GM18861 (cell line): ENCODE measurements at regions not wholly inside any gene's neighbourhood (a gene's known extent, or its start where the extent isn't known, plus 50 kb on each side); places are given as distances from the start of the nearest gene placed in this dataset.

Experiments used
- ATAC-seq: cut with Tn5 transposase; IDR thresholded peaks from one replicate; pipeline ENCODE4 v1.9.1; 2021; ENCODE audit not compliant: unreplicated experiment

DNA sequence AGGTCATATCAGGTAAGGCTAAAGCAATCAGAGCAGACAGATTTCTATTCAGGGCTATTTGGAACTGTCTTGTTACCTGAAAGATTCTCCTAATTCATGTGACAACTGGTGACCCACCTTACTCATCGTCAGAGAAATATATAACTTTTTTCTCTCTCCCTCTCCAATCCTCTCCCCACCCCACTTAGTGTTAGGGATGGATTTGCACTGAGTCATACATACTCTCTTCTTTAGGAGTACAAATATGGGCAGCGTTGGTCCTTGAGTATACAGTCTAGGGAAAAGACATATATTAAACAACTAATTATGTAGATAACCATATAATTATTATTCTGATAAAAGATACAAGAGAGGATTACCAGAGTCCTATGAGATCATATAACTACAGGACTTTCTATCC, 246.3 kb downstream of the HHIPL2 start:
- no peak for ATAC-seq

DNA sequence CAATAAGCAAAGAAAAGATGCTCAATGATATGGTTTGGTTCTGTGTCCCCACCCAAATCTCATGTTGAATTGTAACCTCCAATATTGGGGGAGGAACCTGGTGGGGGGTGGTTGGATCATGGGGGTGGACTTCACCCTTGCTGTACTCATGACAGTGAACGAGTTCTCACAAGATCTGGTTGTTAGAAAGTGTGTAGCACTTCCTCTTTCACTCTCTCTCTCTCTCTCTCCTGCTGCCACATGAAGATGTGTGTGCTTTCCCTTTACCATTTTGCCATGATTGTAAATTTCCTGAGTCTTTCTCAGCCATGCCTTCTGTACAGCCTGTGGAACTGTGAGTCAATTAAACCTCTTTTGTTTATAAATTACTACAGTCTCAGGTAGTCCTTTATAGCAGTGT, 248.4 kb downstream of the HHIPL2 start:
- ATAC-seq: no peak

DNA sequence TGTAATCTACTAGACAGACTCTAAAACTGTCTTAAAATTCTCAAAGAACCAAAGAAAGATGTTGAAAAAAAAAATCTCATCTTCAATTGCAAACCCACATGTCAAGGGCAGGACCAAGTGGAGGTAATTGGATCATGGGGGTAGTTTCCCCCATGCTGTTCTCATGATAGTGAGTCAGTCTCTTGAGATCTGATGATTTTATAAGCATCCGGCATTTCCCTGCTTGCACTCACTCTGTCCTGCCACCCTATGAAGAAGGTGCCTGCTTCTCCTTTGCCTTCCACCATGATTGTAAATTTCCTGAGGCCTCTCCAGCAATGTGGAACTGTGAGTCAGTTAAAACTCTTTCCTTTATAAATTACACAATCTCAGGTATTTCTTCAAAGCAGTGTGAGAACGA, 257.0 kb downstream of the HHIPL2 start:
- ATAC-seq: no peak

DNA sequence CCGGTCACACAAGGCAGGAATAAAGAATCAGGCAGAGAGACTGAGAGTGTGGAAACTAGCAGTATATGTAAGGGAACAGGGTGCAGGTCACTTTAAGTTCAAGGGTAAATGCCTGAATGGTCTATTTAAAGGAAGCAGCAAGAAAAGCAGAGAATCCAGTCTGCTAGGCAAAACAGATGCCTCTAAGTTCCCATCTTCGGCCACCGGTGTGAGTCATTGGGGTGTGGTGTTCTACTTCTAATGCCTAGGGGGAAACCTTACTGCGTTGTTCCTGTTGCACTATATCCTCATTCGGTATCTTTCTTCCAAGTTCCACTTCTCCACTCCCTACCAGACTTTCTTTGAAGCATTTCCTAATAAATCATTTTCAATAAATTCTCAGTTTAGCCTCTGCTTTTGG, 259.9 kb downstream of the HHIPL2 start:
- no peak for ATAC-seq

DNA sequence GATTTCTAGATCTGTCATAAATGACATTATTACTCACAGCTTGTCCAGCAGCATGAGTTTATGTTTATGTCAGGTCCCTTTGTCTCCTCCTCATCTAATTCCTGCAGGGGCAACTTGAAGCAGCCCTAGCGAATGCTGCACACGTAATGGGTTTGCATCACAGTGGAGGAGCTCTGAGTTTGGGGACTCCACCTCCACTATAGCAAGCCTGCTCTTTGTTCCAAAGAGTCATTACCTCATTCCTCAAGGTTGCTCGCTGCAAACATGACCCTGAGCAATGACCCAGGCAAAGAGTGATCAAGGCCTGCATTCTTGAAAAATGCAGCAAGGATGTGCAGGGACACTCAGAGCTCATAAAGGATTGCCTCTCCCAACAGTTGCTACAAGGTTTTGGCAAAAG, 261.9 kb downstream of the HHIPL2 start:
- ATAC-seq: no peak

DNA sequence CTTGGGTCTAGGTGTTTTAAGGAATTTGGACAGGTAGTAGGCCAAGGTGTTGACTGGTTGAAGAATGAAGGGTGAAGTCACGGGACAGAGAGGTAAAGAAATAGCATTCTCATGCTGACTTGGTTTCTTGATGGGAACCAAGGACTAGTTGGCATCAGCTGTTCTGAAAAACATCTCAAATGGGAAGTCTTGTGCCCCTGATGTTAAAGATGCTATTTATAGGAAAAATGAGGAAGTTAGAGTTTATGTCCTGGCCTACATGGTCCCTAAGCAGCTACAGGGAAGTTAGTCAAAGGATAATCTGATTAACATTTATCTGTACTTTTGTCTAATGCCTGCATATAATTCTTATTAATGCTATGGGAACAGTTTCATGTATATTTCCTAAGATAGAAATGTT, 262.4 kb downstream of the HHIPL2 start:
- ATAC-seq: no peak

DNA sequence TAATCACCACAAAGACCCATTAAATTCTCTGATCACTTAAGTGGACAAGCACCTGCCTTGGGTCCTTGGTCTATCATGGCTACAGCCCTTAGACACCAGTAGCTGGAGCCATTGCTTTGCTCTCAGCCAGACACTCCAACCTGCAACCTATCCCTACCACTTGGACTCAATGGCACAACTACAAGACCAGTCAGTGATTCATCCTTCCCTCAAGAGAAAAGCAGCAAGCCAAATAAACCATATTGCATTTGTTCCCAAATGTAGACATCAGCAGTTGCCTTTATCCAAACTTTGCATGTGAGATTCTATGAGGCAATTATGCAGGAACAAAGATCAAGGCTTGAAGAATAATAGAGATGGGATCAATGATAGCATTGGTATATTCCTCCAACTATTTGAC, 263.4 kb downstream of the HHIPL2 start:
- ATAC-seq: no peak

DNA sequence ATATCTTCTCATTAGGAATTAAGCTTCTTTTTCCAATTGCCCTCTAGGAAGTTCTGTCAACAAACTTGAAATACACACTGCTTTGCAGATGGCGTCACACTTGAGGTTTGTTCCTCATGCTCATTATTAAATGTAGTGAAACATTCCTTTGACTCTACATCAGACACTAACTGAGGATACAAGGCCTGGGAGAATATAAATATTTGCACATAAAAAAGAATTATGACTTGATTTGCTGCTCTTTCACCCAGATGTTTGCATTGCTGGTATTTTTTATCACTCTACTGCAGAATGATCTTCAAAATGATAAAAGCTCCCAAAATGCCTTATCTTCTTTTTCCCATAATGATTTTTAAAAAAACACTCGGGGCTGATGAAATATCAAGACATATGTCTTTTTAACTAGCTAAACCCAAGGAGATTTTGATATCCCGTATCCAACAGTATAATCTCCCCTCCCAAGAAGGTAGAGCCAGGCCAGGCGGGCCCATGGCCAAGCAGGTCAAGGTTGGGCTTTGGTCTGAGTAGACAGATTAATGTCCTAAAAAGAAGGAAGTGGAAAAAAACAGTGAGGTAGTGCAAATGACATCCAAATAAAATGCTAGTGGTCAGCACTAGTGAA, 264.6 kb downstream of the HHIPL2 start:
- ATAC-seq: no peak

DNA sequence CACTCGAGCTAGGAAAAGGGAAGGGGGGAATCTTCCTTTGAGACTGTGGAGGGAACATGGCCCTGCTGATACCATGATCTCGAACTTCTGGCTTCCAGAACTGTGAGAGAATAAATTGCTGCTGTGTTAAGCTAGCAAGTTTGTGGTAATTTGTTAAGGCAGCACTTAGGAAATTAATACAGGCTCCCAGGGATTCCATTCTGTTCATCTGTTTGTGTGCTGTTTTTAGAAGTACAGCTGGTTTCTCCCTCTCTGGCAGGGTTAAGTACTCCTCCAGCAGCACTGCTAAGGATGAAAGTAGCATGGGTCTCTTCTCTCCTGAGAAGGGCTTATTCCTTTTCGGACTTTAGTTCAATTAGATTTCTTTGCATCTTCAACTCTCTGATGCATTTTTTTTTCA, 268.3 kb downstream of the HHIPL2 start:
- no peak for ATAC-seq

DNA sequence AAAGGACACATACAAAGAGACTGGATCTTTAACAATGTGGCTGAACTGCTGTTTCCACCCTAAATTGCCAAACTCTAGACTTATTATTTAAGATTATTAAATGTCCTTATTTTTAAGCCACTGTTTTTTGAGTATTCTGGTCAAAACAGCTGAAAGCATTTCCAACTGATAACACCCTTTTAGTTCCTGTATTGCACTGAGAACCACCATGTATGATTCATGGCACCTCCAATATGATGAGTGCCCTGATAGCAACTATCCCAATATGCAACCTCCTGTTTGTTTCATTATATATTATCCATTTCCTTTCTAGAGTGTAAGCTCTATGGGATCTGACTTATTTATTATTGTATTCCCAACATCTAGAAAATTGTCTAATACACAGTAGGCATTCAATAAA, 269.4 kb downstream of the HHIPL2 start:
- ATAC-seq: no peak

DNA sequence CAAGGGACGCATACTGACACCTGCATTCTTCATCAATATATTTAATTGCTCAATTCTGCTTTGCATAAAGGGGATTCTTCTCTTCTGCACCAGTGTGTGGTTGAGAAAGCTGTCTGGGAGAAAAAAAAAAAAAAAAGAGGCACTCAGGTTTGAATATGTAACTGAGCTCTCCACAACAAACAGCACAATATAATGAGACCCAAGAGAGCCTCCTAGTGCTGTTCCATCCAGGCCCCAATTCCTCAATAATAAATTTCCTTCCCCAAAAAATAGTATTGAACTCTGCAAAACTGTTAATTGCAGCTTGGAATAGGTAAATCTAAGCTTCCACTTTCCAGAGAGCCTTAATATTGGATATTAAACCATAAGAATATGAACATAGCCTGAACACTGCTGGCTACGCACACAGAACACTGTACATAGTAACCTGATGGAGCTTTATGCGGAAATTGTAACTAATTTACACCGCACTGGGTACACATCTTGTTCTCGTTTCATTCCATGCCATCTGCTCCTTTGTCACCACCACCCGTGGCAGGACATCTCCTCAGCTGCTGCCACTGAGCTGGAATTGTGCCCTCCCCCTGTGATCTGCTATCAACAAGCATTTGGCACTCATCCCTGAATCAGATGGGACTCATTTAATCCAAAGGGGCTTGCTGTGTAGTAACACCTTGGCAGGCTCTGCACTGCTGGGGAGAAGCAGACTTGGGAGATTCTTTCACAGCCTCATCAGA, 272.0 kb downstream of the HHIPL2 start:
- ATAC-seq: no peak

DNA sequence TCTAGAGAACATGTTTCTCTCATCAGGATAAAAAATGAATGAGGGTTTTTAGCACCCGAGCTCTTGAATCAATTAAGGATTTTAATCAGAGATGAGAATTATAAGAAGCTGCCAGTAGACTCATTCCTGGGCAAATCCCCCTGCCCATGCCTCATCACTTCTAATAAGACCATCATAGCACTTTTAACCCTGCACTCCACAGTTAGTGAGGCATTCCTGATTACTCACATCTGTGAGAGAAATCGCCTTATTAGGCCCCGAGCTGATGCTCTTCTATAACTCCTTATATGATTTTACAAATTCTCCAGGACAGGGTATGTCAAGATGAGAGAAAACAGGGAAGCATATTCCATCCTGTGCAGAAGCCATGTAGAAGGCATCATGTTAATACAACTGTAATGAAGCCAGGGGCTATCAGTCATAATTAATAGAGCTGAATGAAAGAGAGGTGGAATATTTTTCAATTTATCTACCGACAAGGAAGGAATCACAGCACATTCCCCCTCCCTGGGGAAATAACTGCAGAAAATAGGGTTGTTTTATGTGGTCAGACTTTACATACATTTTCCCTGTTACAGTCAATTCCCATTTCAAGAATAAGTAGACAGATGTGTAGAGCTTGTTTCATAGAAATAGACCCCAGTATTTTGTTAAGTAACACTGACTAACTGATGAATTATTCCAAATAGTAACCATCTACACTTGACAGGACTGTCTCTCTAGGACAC, 272.7 kb downstream of the HHIPL2 start:
- no peak for ATAC-seq

DNA sequence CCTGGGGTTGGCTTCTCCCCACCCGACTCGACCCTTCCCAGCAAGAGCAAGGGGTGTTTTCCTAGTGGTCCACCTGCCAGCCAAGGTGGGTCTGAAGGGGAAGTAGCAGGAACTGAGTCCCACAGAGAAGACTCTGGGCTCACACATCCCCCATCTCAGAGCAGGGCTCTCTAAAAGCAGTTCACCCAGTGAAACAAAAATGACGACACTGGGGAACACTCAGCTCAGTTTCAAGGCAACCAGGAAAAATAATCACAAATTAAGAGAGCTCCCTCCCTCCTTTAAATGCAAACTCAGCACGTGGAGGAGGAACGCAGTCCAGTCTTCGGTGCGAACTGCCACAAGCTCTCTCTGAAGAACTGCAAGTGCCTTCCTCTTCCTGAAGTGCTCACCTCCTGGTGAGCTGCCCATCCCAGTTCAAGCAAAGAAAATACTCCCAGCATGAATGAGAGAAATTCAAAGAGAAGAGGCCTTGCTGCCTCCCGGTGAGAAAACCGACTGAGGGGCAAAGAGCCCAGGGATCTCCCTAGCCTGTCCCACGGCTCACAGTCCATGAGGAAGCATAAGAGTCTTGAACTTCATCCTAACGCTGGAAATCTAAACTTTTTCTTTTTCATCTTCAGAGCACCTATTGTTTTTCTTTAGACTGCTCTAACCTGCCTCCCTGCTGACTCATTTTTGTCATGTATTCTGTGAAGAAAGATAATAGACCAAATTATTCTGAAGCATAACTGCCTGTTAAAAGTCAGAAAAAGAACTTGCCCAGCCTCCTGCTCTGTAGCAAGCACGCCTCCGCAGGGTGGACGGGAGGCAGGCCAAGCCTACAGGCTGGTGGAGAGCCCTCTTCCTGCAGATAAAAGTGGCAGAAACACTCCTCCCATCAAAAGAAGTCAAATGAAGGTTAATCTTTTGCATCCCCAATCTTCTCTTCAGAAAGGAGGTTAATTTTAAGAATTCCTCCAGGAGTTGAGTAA, 281.4 kb downstream of the HHIPL2 start:
- no peak for ATAC-seq

DNA sequence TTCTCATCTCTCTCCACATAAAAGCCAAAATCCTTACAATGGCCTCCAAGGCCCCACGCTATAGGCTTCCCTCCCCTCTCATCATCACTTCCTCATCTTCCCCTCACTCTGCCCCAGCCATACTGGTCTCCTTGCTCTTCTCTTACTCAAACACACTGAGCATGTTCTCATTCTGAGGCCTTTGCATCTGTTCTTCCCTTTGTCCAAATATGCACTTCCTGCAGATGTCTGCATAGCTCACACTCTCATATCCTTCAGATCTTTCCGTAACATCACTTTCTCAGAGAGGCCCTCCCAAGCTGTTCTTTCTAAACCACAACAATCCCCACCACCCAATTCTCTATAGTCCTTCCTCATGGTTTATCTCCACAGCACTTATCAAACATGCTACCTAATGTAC, 284.1 kb downstream of the HHIPL2 start:
- ATAC-seq: no peak

DNA sequence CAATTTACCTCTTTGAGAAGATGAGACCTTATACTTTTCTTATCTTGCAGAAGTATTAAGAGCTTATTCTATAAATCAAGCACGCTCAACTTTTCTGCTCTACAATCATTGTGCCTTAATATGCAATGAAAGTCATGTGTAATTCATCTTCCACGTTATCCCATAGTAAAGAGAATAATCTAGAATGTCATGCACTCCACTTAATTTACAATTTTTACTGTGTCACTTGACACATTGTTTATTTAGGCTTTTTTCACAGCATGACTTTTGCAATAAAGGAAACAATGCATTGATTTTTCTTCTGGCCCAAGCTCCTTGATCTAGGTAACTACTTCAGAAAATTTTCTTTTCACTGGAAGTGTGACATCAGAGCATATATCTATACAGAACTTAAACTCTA, 290.9 kb downstream of the HHIPL2 start:
- no peak for ATAC-seq

DNA sequence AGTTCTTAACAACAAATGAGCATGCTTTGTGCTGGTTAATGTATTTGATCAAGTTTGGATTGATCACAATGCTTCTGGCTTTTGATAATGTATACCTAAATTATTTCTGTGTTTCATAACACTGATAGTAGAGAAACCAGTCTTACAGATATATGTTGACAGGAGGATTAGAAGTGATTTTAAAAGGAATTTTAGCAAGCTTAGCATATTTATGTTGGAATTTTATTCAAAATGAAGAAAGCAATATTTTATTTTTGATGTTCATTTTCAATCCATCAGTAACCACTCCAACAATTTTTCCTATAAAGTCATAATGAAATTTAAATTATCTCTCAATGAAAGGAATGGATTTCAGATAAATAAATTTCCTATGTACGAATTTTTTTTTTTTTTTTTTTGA, 291.8 kb downstream of the HHIPL2 start:
- ATAC-seq: no peak

DNA sequence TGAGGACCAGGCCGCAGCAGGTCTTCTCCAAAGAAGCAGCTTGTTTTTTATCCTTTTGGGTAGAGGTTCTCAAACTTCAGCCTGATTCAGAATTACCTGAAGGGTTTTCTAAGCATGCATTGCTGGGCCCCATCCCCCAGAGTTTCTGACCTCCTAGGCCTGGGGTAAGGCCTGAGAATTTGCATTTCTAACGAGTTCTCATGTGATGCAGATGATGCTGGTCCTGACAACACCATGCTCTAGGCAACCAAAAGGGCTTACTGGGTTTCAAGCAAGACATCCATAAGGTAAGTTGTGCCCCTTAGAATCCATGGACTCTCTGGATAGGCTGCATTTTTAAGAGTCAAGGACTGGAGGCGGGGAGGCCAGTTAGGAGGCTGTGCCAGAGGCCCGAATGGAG, 295.1 kb downstream of the HHIPL2 start:
- ATAC-seq: no peak

DNA sequence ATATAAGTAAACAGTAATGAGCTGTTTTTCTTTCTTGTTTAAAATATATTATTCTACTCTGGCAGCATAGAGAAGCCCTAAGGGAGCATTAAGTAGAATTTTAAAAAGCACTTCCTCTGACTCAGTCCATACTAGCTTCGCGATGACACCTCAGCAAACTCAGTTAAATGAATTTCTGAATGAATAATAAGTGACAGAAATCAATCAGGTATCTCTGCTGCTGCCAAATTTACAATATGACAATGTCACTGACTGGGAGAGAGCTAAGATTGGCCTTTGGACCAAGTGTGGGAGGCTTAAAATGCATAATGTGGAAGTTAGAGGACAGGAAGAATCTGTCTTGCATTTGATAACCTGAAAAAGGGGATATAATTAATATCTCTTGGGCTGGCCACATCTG, 296.1 kb downstream of the HHIPL2 start:
- no peak for ATAC-seq

DNA sequence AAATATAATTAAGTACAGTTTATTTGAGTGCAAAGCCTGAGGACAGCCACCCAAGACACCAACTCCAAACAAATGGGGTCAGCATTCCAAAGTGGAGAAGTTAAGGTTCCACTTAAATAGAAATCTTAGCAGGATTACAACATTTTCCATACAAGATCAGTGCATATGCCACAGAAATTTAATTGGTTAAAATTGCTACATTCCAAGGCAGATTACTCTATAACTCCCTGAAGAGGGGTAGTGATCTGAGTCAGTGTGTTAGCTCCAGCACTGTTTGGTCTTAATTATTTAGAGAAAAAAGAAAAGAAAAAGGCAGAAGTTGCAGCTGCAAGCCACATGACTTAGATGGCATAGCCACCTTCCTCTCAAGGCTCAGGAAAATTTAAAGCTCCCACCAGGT, 297.5 kb downstream of the HHIPL2 start:
- ATAC-seq: no peak

DNA sequence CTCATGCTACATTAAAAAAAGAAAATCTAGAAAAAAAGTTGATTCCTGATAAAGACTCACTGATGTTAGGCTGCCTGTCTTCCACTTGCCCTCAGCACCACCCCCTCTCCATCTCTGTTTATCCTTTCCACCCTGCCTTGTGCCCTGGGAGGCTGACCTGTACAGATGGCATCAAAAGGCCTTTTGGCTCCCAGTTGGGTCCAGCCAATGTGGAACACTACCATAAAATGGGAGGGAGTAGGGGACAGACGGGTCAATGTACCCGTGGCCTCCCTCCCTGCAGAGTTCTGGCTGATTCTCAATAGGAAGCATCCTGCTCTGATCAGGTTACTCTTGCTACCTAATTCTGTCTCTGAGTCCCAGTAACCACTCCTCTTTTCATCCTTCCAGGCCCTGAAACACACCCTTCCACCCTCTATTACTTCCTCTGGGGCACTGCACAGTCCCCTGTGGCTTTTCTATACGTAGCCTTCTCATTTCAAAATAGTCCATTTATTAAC, 300.0 kb downstream of the HHIPL2 start:
- ATAC-seq: no peak

DNA sequence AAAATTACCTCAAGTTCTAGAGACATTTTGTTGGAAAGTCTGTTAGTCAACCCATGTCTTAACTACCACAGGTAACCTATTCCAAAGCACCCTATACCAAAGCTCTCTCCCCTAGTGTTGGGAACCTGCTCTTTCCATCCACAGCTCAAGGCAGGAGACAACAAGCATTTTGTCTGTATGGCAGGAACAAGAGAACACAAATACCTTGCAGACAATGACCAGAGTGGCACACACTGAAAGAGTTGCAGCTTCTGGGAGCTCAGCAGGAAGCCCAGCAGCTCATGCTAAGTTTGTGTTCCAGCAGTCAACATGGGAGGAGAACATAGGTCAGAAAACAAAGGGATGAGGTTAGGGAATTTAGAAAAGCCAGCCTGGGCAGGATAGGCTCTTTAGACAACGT, 300.8 kb downstream of the HHIPL2 start:
- no peak for ATAC-seq
